H1 (cell line): ENCODE measurements at regions not wholly inside any gene's neighbourhood (a gene's known extent, or its start where the extent isn't known, plus 50 kb on each side); places are given as distances from the start of the nearest gene placed in this dataset.

Experiments
- BRCA1 ChIP-seq: IDR thresholded peaks from 2 replicates; pipeline ENCODE4 v1.6.1; 2012; ENCODE audit warnings: low read depth, low read length, improper control_type of control experiment
- CHD1 ChIP-seq: IDR thresholded peaks from 2 replicates; pipeline ENCODE4 v1.6.1; 2012; ENCODE audit warnings: low read depth, low read length, improper control_type of control experiment
- CREB1 ChIP-seq: IDR thresholded peaks from 2 replicates; pipeline ENCODE4 v1.6.1; 2012; ENCODE audit warnings: inconsistent platforms
- EGR1 ChIP-seq: IDR thresholded peaks from 2 replicates; pipeline ENCODE4 v1.6.1; 2011; ENCODE audit warnings: low read depth, low read length, borderline replicate concordance
- EP300 ChIP-seq, 2 experiments: IDR thresholded peaks; 1 replicate in 1 of 2; 2 replicates in 1 of 2; pipeline ENCODE4 v1.6.1; 2011 to 2012; ENCODE audit warnings: low read depth in 2 of 2, low read length in 2 of 2, mild to moderate bottlenecking in 2 of 2, borderline replicate concordance in 1 of 2, inconsistent platforms in 1 of 2, moderate library complexity in 1 of 2
- EZH2 ChIP-seq: fragments of 200-600 bp; sonication (generic); IDR thresholded peaks from 2 replicates; pipeline ENCODE4 v1.7.1; 2012; ENCODE audit warnings: low read depth, mild to moderate bottlenecking, moderate library complexity, low read length, inconsistent platforms; ENCODE audit not compliant: severe bottlenecking
- NANOG ChIP-seq: IDR thresholded peaks from 2 replicates; pipeline ENCODE4 v1.6.1; 2011; ENCODE audit warnings: low read length, low read depth, mild to moderate bottlenecking, inconsistent platforms; ENCODE audit not compliant: insufficient read depth, poor library complexity, severe bottlenecking
- RAD21 ChIP-seq, 2 experiments: IDR thresholded peaks in 1 of 2; conservative IDR thresholded peaks in 1 of 2; 2 replicates each; pipeline ENCODE4 v1.6.1; 2011; ENCODE audit warnings: low read depth in 2 of 2, low read length in 2 of 2, improper control_type of control experiment in 1 of 2, inconsistent platforms in 1 of 2, mild to moderate bottlenecking in 1 of 2, moderate library complexity in 1 of 2
- SAP30 ChIP-seq: fragments of 300-600 bp; sonication (generic); IDR thresholded peaks from 2 replicates; pipeline ENCODE4 v1.7.1; 2012; ENCODE audit warnings: low read length, moderate library complexity, mild to moderate bottlenecking, inconsistent platforms; ENCODE audit not compliant: insufficient read depth, insufficient replicate concordance
- SIN3A ChIP-seq, 2 experiments: IDR thresholded peaks in 1 of 2; conservative IDR thresholded peaks in 1 of 2; 2 replicates each; pipeline ENCODE4 v1.6.1; 2011 to 2012; ENCODE audit warnings: low read length in 2 of 2, improper control_type of control experiment in 1 of 2, low read depth in 1 of 2, mild to moderate bottlenecking in 1 of 2
- TF ChIP-seq, protein P1 (sequence below), 3 experiments: IDR thresholded peaks; 1 replicate in 2 of 3; 2 replicates in 1 of 3; pipeline versions ENCODE4 v1.5.1 to v1.6.1; 2011; ENCODE audit warnings: low read length in 3 of 3, mild to moderate bottlenecking in 3 of 3, inconsistent platforms in 2 of 3, low read depth in 1 of 3, moderate library complexity in 1 of 3; ENCODE audit not compliant: insufficient read depth in 1 of 3; ENCODE audit errors: control extremely low read depth in 1 of 3
- TF ChIP-seq, protein P2 (sequence below): fragments of 300-600 bp; sonication (generic); IDR thresholded peaks from 2 replicates; pipeline ENCODE4 v1.7.1; 2012; ENCODE audit warnings: low read length, moderate library complexity, mild to moderate bottlenecking, inconsistent platforms; ENCODE audit not compliant: insufficient replicate concordance

DNA sequence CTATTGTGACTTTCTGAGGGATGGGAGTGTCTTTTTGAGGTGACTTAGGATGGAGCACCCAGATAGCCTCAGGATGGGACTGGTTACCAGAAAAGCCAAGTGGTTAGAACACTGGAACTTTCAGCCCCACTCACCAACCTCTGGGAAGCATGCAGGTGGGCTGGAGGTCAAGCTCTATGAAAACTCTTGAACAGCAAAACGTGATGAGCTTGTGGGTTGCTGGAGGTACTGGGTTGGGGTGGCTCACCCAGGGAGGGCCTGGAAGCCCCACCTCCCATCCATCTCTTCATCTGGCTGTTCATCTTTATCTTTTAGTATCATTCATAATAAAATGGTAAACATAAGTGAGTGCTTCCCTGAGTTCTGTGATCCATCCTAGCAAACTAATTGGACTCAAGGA, 216.4 kb downstream of the SPP2 start:
- TF ChIP-seq RAD21 (IDR thresholded peaks at IDR 0.05 in 1 of 2, conservative IDR thresholded peaks at IDR 0.05 in 1 of 2; ENCODE audit: low read depth in 2 of 2, low read length in 2 of 2) (no peak), EZH2 (no peak), SIN3A (conservative IDR thresholded peaks at IDR 0.05 in 1 of 2, IDR thresholded peaks at IDR 0.05 in 1 of 2; ENCODE audit: low read depth in 1 of 2, low read length in 2 of 2) (no peak), EGR1 (no peak), CREB1 (no peak), CHD1 (no peak), EP300 (IDR thresholded peaks at IDR 0.05; ENCODE audit: borderline replicate concordance in 1 of 2, low read depth in 2 of 2, low read length in 2 of 2) (no peak), NANOG (no peak), SAP30 (no peak), BRCA1 (no peak)
- TF ChIP-seq, protein P1, sequence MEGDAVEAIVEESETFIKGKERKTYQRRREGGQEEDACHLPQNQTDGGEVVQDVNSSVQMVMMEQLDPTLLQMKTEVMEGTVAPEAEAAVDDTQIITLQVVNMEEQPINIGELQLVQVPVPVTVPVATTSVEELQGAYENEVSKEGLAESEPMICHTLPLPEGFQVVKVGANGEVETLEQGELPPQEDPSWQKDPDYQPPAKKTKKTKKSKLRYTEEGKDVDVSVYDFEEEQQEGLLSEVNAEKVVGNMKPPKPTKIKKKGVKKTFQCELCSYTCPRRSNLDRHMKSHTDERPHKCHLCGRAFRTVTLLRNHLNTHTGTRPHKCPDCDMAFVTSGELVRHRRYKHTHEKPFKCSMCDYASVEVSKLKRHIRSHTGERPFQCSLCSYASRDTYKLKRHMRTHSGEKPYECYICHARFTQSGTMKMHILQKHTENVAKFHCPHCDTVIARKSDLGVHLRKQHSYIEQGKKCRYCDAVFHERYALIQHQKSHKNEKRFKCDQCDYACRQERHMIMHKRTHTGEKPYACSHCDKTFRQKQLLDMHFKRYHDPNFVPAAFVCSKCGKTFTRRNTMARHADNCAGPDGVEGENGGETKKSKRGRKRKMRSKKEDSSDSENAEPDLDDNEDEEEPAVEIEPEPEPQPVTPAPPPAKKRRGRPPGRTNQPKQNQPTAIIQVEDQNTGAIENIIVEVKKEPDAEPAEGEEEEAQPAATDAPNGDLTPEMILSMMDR (IDR thresholded peaks at IDR 0.05; ENCODE audit: control extremely low read depth in 1 of 3, insufficient read depth in 1 of 3, low read depth in 1 of 3, low read length in 3 of 3): no peak
- TF ChIP-seq, protein P2, sequence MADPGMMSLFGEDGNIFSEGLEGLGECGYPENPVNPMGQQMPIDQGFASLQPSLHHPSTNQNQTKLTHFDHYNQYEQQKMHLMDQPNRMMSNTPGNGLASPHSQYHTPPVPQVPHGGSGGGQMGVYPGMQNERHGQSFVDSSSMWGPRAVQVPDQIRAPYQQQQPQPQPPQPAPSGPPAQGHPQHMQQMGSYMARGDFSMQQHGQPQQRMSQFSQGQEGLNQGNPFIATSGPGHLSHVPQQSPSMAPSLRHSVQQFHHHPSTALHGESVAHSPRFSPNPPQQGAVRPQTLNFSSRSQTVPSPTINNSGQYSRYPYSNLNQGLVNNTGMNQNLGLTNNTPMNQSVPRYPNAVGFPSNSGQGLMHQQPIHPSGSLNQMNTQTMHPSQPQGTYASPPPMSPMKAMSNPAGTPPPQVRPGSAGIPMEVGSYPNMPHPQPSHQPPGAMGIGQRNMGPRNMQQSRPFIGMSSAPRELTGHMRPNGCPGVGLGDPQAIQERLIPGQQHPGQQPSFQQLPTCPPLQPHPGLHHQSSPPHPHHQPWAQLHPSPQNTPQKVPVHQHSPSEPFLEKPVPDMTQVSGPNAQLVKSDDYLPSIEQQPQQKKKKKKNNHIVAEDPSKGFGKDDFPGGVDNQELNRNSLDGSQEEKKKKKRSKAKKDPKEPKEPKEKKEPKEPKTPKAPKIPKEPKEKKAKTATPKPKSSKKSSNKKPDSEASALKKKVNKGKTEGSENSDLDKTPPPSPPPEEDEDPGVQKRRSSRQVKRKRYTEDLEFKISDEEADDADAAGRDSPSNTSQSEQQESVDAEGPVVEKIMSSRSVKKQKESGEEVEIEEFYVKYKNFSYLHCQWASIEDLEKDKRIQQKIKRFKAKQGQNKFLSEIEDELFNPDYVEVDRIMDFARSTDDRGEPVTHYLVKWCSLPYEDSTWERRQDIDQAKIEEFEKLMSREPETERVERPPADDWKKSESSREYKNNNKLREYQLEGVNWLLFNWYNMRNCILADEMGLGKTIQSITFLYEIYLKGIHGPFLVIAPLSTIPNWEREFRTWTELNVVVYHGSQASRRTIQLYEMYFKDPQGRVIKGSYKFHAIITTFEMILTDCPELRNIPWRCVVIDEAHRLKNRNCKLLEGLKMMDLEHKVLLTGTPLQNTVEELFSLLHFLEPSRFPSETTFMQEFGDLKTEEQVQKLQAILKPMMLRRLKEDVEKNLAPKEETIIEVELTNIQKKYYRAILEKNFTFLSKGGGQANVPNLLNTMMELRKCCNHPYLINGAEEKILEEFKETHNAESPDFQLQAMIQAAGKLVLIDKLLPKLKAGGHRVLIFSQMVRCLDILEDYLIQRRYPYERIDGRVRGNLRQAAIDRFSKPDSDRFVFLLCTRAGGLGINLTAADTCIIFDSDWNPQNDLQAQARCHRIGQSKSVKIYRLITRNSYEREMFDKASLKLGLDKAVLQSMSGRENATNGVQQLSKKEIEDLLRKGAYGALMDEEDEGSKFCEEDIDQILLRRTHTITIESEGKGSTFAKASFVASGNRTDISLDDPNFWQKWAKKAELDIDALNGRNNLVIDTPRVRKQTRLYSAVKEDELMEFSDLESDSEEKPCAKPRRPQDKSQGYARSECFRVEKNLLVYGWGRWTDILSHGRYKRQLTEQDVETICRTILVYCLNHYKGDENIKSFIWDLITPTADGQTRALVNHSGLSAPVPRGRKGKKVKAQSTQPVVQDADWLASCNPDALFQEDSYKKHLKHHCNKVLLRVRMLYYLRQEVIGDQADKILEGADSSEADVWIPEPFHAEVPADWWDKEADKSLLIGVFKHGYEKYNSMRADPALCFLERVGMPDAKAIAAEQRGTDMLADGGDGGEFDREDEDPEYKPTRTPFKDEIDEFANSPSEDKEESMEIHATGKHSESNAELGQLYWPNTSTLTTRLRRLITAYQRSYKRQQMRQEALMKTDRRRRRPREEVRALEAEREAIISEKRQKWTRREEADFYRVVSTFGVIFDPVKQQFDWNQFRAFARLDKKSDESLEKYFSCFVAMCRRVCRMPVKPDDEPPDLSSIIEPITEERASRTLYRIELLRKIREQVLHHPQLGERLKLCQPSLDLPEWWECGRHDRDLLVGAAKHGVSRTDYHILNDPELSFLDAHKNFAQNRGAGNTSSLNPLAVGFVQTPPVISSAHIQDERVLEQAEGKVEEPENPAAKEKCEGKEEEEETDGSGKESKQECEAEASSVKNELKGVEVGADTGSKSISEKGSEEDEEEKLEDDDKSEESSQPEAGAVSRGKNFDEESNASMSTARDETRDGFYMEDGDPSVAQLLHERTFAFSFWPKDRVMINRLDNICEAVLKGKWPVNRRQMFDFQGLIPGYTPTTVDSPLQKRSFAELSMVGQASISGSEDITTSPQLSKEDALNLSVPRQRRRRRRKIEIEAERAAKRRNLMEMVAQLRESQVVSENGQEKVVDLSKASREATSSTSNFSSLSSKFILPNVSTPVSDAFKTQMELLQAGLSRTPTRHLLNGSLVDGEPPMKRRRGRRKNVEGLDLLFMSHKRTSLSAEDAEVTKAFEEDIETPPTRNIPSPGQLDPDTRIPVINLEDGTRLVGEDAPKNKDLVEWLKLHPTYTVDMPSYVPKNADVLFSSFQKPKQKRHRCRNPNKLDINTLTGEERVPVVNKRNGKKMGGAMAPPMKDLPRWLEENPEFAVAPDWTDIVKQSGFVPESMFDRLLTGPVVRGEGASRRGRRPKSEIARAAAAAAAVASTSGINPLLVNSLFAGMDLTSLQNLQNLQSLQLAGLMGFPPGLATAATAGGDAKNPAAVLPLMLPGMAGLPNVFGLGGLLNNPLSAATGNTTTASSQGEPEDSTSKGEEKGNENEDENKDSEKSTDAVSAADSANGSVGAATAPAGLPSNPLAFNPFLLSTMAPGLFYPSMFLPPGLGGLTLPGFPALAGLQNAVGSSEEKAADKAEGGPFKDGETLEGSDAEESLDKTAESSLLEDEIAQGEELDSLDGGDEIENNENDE: no peak
